IPS DF 4.7 (cell line): ENCODE measurements at regions not wholly inside any gene's neighbourhood (a gene's known extent, or its start where the extent isn't known, plus 50 kb on each side); places are given as distances from the start of the nearest gene placed in this dataset.
"Not testable (repeated sequence)": the region's sequence is repeated elsewhere in the genome, so short reads cannot be mapped to it uniquely, and the experiment has no call there.

Experiments
- DNase-seq: peaks from one replicate; pipeline ENCODE4 v3.0.0-alpha.2; 2013; ENCODE audit warnings: low spot score; ENCODE audit errors: extremely low read depth

DNA sequence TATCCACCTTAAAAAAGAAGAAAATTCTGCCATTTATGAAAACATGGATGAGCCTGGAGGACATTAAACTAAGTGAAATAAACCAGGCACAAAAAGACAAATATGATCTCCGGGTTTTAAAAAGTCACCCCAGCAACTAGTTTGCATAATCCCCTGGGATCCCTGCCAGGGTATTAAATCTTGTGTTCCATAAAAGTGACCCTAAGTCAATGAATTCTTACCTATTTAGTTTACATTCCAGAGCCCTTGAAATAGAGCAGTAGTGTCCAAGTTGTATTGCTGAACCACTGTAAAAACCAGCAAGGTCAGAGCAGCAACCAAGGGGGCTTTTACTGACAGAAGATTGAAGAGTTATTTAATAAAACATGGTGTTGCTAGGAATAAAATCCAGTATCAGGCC, 716.8 kb upstream of the BCHE start:
- DNase-seq = no peak

DNA sequence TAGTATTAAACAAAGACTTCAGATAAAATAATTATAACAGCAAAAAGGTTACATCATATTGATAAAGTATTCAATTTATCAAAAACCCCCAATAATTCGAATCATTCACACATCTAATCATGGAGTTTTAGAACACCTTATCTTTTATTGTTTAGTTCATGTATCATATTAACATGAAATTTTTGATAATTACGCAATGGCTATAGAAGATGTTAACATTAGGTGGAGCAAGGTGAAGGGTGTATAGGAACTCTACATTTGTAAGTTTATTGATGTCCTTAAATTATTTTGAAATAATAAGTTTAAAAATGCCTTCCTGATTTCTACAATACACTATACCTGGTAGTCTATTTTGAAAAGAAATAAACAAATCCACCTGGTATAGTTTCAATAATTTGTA, 696.5 kb upstream of the BCHE start:
- DNase-seq = no peak

DNA sequence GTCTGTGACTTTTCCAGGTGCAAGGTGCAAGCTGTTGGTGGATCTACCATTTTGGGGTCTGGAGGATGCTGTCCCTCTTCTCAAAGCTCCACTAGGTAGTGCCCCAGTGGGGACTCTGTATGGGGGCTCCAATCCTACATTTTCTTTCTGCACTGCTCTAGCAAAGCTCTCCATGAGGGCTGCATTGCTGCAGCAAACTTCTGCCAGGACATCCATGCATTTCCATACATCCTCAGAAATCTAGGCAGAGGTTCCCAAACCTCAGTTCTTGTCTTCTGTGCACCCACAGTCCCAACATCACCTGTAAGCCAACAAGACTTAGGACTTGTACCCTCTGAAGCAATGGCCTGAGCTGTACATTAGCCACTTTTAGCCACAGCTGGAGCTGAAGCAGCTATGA, 694.5 kb upstream of the BCHE start:
- DNase-seq = no peak

DNA sequence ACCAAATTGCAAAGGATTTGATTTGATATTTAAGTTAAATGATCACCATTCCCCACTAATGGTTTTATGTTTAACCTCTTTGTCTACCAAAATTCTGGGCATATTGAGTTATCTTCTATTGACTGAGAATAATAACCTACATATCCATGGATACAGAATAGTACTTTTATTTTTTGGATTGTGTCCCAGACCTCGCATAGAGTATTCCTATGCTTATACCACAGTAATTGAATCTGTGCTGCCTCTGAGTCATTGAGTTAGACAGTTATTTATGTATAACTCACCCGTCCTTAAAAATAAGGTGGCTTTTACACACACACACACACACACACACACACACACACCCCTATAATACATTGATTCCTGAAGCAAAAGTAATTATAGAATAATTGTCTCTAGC, 690.1 kb upstream of the BCHE start:
- DNase-seq = no peak

DNA sequence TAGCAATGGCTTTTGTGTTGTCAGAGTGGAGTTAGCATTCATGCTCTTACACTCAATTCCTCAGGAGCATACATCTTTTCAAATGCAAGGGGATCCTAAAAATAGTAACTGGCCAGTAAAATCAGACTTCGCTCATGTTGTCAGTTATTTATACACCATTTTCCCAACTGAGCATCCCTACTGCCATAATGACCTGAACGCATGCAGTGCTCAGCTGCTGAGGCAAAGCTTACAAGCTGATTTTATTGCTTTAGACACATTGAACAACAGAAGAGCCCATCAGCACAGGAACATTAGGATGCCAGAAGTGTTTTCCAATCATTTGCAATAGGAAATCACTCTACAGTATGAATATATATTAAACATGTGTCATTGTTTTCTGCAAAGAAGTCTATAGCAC, 689.7 kb upstream of the BCHE start:
- DNase-seq = no peak

DNA sequence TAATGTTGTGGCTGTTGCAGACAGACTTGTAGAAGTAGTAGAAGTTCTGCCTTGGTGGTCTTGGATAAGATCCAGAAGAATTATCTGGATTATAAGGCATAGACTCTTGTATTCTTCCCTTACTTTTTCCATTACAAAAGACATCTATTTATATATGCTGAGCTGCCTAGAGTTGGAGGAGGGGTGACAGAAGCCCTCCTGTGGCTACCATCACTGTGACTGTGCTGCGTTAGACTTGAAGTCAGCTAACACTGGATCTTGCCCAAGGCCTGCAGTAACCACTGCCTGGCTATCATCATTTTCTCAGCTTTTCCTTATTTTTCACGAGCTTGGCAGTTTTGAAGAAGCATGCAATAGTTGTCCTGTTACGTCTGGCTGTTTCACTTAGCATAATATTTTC, 684.8 kb upstream of the BCHE start:
- DNase-seq = no peak

DNA sequence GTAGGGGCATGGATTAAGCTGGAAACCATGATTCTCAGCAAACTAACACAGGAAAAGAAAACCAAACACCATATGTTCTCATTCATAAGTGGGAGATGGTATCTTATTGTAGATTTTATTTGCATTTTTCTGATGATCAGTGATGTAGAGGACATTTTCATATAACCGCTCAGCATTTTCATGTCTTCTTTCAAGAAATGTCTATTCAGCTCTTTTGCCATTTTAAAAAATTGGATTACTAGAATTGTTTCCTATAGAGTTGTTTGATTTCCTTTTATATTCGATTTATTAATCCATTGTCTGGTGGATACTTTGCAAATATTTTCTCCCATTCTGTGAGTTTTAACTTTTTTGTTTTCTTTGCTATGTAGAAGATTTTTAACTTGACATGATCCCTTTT, 682.2 kb upstream of the BCHE start:
- no peak for DNase-seq

DNA sequence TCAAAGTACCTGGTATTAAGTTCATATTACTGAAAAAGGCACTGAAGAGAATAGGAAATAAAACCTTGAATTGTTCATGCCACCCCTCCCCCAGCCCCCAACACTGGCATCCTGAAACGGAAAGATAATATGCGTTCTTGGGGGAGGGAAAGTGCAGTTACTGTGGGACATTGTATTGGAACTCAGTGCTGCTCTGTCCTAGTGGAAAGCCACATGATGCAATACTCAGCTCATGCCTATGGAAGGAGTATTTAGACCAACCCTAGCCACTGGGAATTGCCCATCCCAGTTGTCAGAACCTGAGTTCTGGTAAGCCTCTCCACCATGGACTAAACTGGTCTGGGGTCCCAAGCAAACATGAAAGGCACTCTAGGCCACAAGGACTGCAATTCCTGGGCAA, 680.8 kb upstream of the BCHE start:
- no peak for DNase-seq

DNA sequence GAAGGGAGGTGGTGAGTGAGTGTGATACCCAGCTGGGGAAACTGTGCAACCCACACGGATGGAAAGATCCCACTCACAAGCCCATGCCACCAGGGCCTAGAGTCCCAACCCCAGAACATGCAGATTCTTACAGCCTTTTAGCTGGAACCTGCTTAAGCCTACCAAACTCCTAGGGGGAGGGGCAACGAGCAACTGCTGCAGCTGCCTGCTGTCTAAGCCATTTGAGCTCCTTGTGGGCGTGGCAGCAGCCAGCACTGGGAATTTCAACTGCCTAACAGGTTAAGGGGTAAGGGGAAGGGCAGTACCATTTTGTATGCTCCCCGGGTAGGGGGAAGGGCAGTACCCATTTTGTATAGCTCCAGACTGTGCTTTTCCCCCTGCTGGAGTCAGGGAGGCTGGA, 673.2 kb upstream of the BCHE start:
- DNase-seq = no peak

DNA sequence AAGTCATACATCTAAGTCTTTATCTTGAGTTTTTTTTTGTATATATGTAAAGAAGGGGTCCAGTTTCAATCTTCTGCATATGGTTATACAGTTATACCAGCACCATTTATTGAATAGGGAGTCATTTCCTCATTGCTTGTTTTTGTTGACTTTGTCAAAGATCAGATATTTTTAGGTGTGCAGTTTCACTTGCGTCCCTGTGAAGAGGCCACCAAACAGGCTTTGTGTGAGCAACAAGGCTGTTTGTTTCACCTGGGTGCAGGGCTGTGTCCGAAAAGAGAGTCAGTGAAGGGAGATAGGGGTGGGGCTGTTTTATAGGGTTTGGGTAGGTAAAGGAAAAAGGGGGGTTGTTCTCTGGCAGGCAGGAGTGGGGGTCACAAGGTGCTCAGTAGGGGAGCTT, 663.2 kb upstream of the BCHE start:
- DNase-seq = not testable (repeated sequence)

DNA sequence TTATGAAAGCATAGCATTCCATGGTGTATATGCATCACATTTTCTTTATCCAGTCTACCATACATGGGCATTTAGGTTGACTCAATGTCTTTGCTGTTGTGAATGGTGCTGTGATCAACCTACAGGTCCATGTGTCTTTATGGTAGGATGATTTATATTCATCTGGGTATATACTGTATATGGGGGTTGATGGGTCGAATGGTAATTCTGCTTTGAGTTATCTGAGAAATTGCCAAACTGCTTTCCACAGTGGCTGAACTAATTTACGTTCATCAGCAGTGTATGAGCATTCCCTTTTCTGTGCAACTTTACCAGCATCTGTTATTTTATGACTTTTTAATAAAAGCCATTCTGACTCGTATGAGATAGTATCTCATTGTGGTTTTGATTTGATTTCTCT, 662.4 kb upstream of the BCHE start:
- DNase-seq = no peak

DNA sequence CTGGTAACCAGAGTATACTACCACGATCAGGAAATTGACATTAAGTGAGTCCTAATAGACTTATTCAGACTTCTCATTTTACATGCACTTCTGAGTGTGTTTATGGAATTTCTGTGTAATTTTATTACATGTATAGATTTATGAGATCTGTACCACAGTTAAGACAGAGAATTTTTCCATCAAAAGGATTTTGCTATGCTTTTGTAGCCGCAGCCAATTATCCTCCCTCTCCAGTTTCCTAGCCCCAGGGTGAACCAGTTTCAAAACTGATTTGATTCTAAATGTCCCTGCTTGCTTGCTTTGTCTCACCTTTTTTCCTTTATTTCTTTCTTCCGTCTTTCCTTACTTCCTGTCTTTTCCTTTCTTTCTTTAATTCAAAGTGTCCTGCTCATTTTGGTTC, 661.2 kb upstream of the BCHE start:
- DNase-seq = no peak

DNA sequence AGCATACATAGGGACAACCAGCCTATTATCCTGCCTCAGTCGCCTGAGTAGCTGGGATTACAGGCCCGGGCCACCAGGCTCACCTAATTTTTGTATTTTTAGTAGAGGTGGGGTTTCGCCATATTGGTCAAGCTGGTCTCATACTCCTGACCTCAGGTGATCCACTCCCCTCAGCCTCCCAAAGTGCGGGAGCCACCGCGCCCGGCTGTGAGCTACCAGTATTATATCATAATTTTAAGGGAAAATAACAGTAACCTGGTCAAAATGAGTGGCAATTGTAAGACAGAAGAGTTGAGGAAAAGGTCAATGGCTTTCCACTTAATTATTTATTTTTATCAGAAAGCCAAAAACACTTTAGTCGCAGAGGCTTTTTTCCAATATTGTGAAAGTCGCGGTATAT, 652.6 kb upstream of the BCHE start:
- DNase-seq = no peak

DNA sequence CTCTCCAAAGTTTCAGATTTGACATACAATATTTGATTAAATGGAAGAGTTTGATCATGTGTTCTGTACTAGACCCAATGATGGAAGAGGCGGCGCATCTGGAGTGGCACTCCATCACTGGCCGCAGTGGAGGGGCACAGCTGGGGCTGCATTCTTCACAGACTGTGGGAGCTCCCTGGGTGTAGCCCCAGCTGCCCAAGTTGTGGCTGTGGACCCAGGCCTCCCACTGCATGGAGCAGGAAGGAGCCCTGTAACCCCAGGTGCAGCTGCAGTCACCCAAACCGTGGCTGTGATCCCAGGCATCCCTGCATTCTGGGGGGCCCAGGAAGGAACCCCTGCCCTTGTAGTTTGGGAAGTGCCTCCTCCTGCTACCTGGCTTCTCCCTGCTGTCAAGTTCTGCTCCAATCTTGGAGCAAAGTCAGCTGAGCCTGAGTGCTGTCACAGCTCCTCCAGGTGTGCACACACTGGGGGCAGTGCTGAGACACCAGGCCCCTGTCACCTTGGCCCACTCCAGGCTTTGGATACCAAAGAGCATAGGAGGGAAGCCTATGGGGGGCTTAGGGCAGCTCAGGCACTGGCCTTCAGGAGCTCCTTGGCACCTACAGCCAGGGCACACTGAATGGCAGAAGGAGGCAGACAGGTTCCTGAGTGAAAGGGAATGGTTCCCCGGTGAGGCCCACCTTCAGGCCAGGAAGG, 651.9 kb upstream of the BCHE start:
- DNase-seq = no peak

DNA sequence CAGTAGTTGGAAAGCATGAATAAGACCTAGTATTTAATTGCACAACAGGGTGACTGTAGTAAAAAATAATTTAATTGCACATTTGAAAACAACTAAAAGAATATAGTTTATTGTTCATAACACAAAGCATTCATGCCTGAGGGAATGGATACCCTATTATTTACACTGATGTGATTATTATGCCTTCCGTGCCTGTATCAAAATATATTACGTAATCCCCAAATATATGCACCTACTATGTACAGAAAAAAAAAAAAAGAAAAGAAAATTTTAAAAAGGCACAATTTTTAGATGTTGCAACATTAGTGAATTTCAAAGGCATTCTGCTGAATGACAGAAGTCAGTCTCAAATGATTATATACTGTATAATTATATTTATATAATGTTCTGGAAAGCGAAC, 647.2 kb upstream of the BCHE start:
- no peak for DNase-seq

DNA sequence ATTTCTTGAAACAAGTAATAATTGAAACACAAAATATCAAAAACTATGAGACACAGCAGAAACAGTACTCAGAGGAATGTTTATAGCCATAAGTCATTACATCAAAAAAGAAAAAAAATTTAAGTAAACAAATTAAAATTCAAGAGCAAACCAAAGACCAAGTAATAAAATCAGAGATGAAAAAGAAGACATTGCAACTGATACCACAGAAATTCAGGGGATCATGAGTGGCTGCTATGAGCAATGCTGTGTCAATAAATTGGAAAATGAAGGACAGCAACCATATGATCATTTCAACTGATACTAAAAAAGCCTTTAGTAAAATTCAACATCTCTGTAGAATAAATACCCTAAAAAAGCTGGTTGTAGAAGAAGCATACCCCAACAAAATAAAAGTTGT, 644.1 kb upstream of the BCHE start:
- no peak for DNase-seq

DNA sequence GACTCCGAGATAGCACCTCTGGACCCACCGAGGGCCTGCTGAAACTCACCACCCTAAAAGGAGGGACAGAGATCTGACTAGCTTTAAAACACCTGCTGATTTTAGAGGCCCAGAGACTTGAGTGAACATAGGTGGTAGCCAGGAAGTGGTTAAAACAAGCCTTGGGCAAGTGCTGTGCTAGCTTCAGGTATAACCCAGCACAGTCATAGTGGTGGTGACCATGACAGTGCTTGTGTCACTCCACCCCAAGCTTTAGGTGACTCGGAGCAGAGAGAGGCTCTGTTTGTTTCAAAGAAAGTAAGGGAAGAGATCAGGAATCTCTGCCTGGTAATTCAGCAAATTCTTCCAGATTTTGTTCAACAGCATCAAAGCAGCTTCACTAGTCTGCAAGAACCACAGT, 641.1 kb upstream of the BCHE start:
- no peak for DNase-seq

DNA sequence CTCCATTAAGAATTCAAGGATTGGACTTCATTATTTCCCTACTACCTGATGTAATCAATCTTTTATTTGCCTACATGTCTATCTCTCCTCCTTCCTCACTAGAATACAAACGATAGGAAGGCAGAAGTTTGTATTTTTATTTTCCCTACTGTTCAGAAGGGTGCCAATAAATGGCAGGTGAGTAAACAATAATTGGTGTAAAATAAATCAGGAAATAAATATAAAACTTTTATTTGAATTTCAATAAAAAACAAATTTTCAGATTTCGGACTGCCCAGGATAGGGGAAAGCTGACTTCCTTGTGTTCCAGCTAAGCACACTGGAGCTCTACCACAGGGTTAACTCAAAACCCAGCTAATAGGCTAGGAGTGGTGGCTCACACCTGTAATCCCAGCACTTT, 636.3 kb upstream of the BCHE start:
- no peak for DNase-seq

DNA sequence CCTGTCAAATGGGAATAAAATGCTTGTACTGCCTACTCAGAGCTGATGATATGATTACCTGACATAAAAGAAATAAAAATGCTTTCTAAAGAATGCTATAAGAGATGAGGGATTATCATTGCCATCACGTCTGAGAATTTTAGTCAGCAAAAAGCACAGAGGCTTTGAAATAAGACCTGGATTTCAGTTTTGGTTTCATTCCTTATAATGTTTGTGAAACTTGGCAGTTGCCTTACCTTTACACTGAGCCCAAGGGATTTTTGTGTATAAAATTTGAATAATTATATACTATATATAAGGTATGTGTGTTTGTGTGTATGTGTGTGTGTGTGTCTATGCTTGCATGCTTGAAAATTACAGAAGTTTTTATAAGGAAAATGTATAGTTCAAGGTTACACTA, 634.8 kb upstream of the BCHE start:
- no peak for DNase-seq

DNA sequence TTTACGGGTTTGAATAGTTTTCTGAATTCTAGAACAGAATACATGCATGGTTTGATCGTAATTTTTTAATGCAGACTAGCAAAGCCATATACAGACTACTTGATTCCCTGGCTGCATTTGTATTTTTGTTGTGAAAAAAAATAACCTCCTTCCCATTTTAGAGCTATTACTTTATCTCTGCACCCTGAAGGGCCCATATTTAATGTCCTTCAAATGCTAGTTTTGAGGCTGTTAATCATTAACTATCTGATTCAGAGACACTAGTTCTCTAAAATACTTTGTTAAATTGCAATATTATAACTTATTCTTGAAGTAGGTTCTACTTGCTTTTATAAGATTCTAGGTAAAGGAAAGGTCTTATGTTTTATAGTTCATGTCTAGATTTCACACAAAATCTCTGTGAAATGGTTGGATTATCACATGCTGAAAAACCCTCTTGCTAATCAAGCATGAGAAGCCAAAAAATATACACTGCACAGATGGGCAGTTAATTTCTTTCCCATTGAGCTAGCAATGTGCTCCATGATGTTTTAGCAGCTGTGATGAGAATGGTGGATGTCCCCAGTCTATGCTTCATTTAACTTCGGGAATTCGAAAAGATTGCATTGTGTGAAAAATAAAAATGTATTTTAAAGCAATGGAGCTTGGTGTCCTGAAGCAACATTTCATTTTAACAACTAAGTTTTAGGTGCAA, 634.0 kb upstream of the BCHE start:
- DNase-seq = no peak

DNA sequence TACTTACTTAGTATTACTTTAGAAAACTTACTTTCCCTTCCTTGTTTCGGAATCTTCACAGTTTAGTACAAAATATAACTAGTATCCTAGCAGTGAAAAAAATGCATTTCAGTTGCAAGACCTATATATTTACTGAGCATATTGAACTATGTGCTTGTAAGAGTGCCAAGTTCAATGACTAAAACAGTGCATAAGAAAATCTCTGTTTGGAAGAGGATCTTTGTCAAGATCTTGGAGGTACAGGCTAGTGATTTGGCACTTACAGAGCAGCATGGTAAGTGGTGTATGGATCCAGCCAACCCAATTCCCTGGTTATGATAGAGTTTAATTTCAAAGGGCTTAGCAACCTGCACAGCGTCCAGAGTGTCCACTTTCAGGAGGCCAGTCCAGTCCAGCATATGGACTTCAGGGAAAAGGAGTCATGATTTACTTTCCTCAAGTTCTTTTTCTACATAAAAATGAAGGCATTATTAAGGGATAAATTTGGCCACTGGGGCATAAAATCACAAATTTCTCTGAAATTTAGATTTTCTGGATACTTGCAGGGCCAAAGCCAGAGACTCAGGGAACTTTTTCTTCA, 625.8 kb upstream of the BCHE start:
- no peak for DNase-seq

DNA sequence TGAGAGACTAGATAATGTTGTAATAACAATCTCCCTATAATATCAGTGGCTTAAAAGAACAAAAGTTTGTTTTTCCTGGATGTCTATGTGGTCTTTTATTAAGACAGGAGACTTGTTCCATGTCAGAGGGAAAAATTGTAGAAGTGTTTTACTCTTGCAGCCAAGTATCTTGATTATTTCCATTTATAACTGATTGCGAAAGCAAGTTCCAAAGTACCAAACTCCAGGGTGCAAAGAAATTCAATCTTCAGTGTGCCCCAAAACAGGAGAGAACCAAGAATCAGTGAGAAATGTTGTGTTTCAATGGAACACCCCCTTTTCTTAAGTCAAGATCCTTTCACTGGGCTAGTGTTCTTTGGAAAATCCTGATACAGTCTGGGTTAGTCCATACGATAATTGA, 624.4 kb upstream of the BCHE start:
- DNase-seq = no peak

DNA sequence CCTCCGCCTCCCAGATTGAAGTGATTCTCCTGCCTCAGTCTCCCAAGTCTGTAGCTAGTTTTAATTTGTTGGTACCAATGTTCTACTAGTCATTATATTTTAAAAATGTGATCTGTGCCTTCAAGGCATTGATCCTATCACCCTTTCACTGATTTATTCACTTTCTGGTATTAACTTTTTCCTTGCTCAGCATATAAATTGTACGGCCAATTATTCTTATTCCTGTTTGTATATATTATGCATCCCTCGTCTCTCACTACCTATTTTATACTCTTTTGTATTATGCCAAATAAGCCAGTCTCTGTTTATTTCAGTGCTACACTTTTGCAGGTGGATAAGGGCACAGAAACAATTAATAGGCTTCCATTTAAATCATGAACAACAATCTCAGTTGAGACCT, 620.2 kb upstream of the BCHE start:
- DNase-seq = no peak
